ENCODE measurements at regions not wholly inside any gene's neighbourhood (a gene's known extent, or its start where the extent isn't known, plus 50 kb on each side); places are given as distances from the start of the nearest gene placed in this dataset.

DNA sequence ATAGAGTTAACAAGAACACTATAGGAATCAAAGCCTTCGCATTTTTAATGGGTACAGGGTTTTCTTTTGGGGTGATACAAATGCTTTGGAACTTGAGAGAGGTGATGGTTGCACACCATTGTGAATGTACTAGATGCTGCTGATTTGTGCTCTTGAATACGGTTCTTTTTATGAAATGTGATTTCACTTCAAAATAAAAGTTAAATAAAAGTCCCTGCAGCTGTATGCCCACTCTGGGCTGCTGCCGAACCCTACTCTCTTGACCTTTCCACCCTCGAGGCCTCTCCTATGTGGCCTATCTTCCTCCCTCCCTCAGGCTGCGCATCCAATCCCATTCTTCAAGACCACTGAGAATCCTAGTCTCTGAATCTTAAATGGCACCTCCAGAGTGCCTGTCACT, 168.5 kb upstream of the AJAP1 start:
- TF ChIP-seq, protein P1, sequence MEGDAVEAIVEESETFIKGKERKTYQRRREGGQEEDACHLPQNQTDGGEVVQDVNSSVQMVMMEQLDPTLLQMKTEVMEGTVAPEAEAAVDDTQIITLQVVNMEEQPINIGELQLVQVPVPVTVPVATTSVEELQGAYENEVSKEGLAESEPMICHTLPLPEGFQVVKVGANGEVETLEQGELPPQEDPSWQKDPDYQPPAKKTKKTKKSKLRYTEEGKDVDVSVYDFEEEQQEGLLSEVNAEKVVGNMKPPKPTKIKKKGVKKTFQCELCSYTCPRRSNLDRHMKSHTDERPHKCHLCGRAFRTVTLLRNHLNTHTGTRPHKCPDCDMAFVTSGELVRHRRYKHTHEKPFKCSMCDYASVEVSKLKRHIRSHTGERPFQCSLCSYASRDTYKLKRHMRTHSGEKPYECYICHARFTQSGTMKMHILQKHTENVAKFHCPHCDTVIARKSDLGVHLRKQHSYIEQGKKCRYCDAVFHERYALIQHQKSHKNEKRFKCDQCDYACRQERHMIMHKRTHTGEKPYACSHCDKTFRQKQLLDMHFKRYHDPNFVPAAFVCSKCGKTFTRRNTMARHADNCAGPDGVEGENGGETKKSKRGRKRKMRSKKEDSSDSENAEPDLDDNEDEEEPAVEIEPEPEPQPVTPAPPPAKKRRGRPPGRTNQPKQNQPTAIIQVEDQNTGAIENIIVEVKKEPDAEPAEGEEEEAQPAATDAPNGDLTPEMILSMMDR (IDR thresholded peaks at IDR 0.05) = no peak
- TF ChIP-seq POLR2A (IDR thresholded peaks at IDR 0.05) (no peak), EP300 (IDR thresholded peaks at IDR 0.05) (no peak)
